ENCODE measurements at regions not wholly inside any gene's neighbourhood (a gene's known extent, or its start where the extent isn't known, plus 50 kb on each side); places are given as distances from the start of the nearest gene placed in this dataset.

- no peak for TF ChIP-seq CTCF (IDR thresholded peaks at IDR 0.05; ENCODE audit: low read depth, low read length)
- no peak for DNase-seq (ENCODE audit: low read depth in 2 of 2)
- no peak overlapping the region for H3K4me3 ChIP-seq (replicated peaks in 1 of 2; ENCODE audit: low read depth in 2 of 2, low read length in 2 of 2)
These were observed 175.0 kb upstream of the CHRM2 start for GRCh38 chr7:136693166-136694119.

- DNase-seq (ENCODE audit: low read depth in 2 of 2): no peak
- TF ChIP-seq CTCF (IDR thresholded peaks at IDR 0.05; ENCODE audit: low read depth, low read length): no peak
- no peak overlapping the region for H3K4me3 ChIP-seq (replicated peaks in 1 of 2; ENCODE audit: low read depth in 2 of 2, low read length in 2 of 2)
These were observed 176.2 kb upstream of the CHRM2 start for GRCh38 chr7:136692221-136692620.

- no peak overlapping the region for H3K4me3 ChIP-seq (replicated peaks in 1 of 2; ENCODE audit: low read depth in 2 of 2, low read length in 2 of 2)
- DNase-seq (ENCODE audit: low read depth in 2 of 2): no peak
- no peak for TF ChIP-seq CTCF (IDR thresholded peaks at IDR 0.05; ENCODE audit: low read depth, low read length)
These were observed 179.9 kb upstream of the CHRM2 start for GRCh38 chr7:136688601-136689000.

- DNase-seq (ENCODE audit: low read depth in 2 of 2): peak; percentile 46 to 52
- peak; percentile 56 for TF ChIP-seq CTCF (IDR thresholded peaks at IDR 0.05; ENCODE audit: low read depth, low read length)
These were observed 180.6 kb upstream of the CHRM2 start for GRCh38 chr7:136687693-136688322.

GRCh38 chr7:136685501-136686173 is 182.8 kb upstream of the CHRM2 start:
- no peak overlapping the region for H3K4me3 ChIP-seq (replicated peaks in 1 of 2; ENCODE audit: low read depth in 2 of 2, low read length in 2 of 2)
- TF ChIP-seq CTCF (IDR thresholded peaks at IDR 0.05; ENCODE audit: low read depth, low read length): no peak
- DNase-seq (ENCODE audit: low read depth in 2 of 2): peak in 1 of 2 donors; percentile 1

More at GRCh38 chr7:136687693-136688322, 180.6 kb upstream of the CHRM2 start:
- H3K4me3 ChIP-seq (replicated peaks in 1 of 2; ENCODE audit: low read depth in 2 of 2, low read length in 2 of 2): no peak overlapping the region

- H3K4me3 ChIP-seq (replicated peaks in 1 of 2; ENCODE audit: low read depth in 2 of 2, low read length in 2 of 2): no peak overlapping the region
- no peak for TF ChIP-seq CTCF (IDR thresholded peaks at IDR 0.05; ENCODE audit: low read depth, low read length)
- peak; percentile 52 to 59 for DNase-seq (ENCODE audit: low read depth in 2 of 2)
These were observed 190.7 kb upstream of the CHRM2 start for GRCh38 chr7:136677471-136678365.
